ENCODE measurements at regions not wholly inside any gene's neighbourhood (a gene's known extent, or its start where the extent isn't known, plus 50 kb on each side); places are given as distances from the start of the nearest gene placed in this dataset.

DNA sequence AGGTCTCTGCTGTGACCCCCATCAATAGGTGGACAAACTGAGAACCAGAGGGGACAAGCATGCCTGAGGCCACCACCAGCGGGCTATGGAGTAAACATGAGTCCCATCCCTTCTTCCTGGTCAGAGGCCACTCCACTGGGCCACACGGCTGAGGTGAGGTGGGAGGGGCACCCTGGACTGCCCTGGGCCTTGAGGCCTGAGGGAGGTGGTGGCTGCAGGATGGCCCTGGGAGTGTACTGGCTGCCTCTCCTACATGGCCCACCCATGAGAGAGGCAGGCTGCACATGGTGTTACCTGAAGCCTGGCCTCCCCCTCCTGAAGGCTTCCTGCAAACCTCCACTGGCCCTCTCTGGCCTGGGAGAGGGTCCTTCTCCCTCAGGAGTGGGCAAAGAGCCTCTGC lies 222.4 kb downstream of the TUBA3C start:
- no peaks in the 10 kb centered on the region for H3K36me3 Mint-ChIP-seq (ENCODE audit: insufficient read depth, unreplicated experiment)
- no peak overlapping the region for H3K4me3 Mint-ChIP-seq (ENCODE audit: unreplicated experiment)
- peaks cover 16% of the 10 kb centered on the region for H3K9me3 ChIP-seq
- H3K27me3 Mint-ChIP-seq (ENCODE audit: insufficient read depth, unreplicated experiment): no peaks in the 10 kb centered on the region
- BruUV-seq (replicated peaks): no TSS peak
- ChIA-PET CTCF (no interaction called here), POLR2A (no interaction called here)
- H3K9me3 Mint-ChIP-seq (ENCODE audit: unreplicated experiment): peaks cover 23% of the 10 kb centered on the region
- H3K27me3 ChIP-seq (replicated peaks; ENCODE audit: control insufficient read depth, insufficient read depth, low read length): no peaks in the 10 kb centered on the region
- H3K4me3 ChIP-seq (ENCODE audit: low read depth, low read length): no peak overlapping the region
- no peak overlapping the region for H3K27ac Mint-ChIP-seq (ENCODE audit: unreplicated experiment)
- no peaks in the 10 kb centered on the region for H3K4me1 ChIP-seq
- TF ChIP-seq, protein P1, sequence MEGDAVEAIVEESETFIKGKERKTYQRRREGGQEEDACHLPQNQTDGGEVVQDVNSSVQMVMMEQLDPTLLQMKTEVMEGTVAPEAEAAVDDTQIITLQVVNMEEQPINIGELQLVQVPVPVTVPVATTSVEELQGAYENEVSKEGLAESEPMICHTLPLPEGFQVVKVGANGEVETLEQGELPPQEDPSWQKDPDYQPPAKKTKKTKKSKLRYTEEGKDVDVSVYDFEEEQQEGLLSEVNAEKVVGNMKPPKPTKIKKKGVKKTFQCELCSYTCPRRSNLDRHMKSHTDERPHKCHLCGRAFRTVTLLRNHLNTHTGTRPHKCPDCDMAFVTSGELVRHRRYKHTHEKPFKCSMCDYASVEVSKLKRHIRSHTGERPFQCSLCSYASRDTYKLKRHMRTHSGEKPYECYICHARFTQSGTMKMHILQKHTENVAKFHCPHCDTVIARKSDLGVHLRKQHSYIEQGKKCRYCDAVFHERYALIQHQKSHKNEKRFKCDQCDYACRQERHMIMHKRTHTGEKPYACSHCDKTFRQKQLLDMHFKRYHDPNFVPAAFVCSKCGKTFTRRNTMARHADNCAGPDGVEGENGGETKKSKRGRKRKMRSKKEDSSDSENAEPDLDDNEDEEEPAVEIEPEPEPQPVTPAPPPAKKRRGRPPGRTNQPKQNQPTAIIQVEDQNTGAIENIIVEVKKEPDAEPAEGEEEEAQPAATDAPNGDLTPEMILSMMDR (IDR thresholded peaks at IDR 0.05; ENCODE audit: insufficient read depth in 1 of 2, low read depth in 1 of 2, low read length in 1 of 2, severe bottlenecking in 1 of 2, unreplicated experiment in 1 of 2): no peak
- no peak for DNase-seq
- intact Hi-C loops (cut with micrococcal nuclease; ENCODE audit: unreplicated experiment): no loop called here
- H3K36me3 ChIP-seq (ENCODE audit: control insufficient read depth, insufficient read depth, low read length): no peaks in the 10 kb centered on the region
- H3K4me1 Mint-ChIP-seq (ENCODE audit: low read depth, unreplicated experiment): no peaks in the 10 kb centered on the region

DNA sequence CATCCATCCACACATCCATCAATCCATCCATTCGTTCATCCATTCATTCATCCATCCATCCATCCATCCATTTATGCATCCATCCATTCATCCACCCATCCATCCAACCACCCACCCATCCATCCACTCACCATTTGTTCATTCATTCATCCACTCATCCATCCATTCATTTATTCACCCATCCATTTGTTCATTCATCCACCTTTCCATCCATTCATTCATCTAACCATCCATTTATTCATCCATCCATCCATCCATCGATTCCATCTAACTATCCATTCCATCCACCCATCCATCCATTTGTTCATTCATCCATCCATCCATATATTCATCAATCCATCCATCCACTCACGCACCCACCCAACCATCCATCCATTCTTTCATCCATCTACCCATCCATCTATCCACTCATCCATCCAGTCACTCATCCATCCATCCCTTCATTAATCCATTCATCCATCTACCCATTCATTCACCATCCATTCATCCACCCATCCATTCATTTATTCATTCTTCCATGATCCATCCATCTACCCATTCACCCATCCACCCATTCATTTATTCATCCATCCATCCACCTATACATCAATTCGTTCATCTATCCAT lies 225.0 kb downstream of the TUBA3C start:
- no peak overlapping the region for H3K4me3 Mint-ChIP-seq (ENCODE audit: unreplicated experiment)
- intact Hi-C loops (cut with micrococcal nuclease; ENCODE audit: unreplicated experiment): no loop called here
- no TSS peak for BruUV-seq (replicated peaks)
- H3K27me3 ChIP-seq (replicated peaks; ENCODE audit: control insufficient read depth, insufficient read depth, low read length): no peaks in the 10 kb centered on the region
- TF ChIP-seq, protein P1 (IDR thresholded peaks at IDR 0.05; ENCODE audit: insufficient read depth in 1 of 2, low read depth in 1 of 2, low read length in 1 of 2, severe bottlenecking in 1 of 2, unreplicated experiment in 1 of 2): no peak
- no peak overlapping the region for H3K27ac Mint-ChIP-seq (ENCODE audit: unreplicated experiment)
- no peak for DNase-seq
- H3K4me1 ChIP-seq: no peaks in the 10 kb centered on the region
- no peaks in the 10 kb centered on the region for H3K36me3 ChIP-seq (ENCODE audit: control insufficient read depth, insufficient read depth, low read length)
- ChIA-PET POLR2A (no interaction called here), CTCF (no interaction called here)
- no peaks in the 10 kb centered on the region for H3K4me1 Mint-ChIP-seq (ENCODE audit: low read depth, unreplicated experiment)
- H3K36me3 Mint-ChIP-seq (ENCODE audit: insufficient read depth, unreplicated experiment): no peaks in the 10 kb centered on the region
- peaks cover 23% of the 10 kb centered on the region for H3K9me3 Mint-ChIP-seq (ENCODE audit: unreplicated experiment)
- H3K9me3 ChIP-seq: peaks cover 16% of the 10 kb centered on the region
- H3K4me3 ChIP-seq (ENCODE audit: low read depth, low read length): no peak overlapping the region
- H3K27me3 Mint-ChIP-seq (ENCODE audit: insufficient read depth, unreplicated experiment): no peaks in the 10 kb centered on the region

DNA sequence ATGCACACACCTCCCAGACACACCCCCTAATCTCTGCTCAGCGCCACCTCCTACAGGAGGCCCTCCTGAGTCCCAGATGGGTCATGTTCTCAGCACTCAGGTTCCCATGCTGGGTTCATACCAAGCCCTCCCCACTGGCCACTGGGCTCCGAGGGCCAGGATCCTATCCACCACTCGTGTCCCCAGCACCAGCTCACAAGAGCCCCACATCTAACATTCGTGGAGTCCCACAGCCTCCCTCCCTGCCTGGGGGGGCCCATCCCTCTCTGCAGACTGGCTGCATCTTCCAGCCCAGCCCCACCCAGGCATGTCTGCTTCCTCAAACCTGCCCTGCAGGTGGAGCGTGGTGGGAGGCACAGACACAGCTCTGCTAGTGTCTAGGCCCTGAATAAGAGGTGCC lies 227.4 kb downstream of the TUBA3C start:
- no TSS peak for BruUV-seq (replicated peaks)
- no peaks in the 10 kb centered on the region for H3K36me3 Mint-ChIP-seq (ENCODE audit: insufficient read depth, unreplicated experiment)
- H3K27me3 Mint-ChIP-seq (ENCODE audit: insufficient read depth, unreplicated experiment): no peaks in the 10 kb centered on the region
- Histone ChIP-seq H3K36me3 (ENCODE audit: control insufficient read depth, insufficient read depth, low read length) (no peaks in the 10 kb centered on the region), H3K4me3 (ENCODE audit: low read depth, low read length) (no peak overlapping the region), H3K27me3 (replicated peaks; ENCODE audit: control insufficient read depth, insufficient read depth, low read length) (no peaks in the 10 kb centered on the region), H3K9me3 (peaks cover 16% of the 10 kb centered on the region), H3K4me1 (no peaks in the 10 kb centered on the region)
- TF ChIP-seq, protein P1 (IDR thresholded peaks at IDR 0.05; ENCODE audit: insufficient read depth in 1 of 2, low read depth in 1 of 2, low read length in 1 of 2, severe bottlenecking in 1 of 2, unreplicated experiment in 1 of 2): no peak
- ChIA-PET CTCF (no interaction called here), POLR2A (no interaction called here)
- H3K4me3 Mint-ChIP-seq (ENCODE audit: unreplicated experiment): no peak overlapping the region
- peak overlapping the region; percentile 9 for H3K27ac Mint-ChIP-seq (ENCODE audit: unreplicated experiment)
- H3K9me3 Mint-ChIP-seq (ENCODE audit: unreplicated experiment): peaks cover 23% of the 10 kb centered on the region
- H3K4me1 Mint-ChIP-seq (ENCODE audit: low read depth, unreplicated experiment): no peaks in the 10 kb centered on the region
- DNase-seq: no peak
- intact Hi-C loops (cut with micrococcal nuclease; ENCODE audit: unreplicated experiment): no loop called here
